ENCODE measurements at regions not wholly inside any gene's neighbourhood (a gene's known extent, or its start where the extent isn't known, plus 50 kb on each side); places are given as distances from the start of the nearest gene placed in this dataset.

DNA sequence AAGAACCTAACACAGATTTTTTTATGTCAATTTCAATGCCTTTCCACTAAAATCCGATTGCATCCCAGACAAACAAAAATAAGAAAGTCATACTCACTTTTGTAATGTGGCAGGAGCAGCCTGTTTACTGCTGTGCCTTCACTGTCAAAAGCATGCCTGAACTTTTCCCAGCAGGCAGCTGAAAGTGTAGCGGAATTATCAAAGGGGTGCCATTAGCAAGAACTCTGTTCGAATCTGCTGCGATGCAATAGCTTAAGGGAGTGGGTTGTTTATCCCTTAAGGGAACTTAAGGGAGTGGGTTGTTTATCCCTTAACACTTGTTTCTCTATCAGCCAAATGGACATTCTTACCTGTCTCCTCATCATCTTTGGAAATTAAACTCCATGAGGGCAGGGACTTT, 243.5 kb downstream of the PAX3 start:
- no peak overlapping the region for H2AFZ ChIP-seq (replicated peaks; ENCODE audit: low read length, poor library complexity)
- no TSS peak for BruUV-seq (replicated peaks)
- H2BK15ac ChIP-seq (ENCODE audit: low read depth, low read length): no peak overlapping the region
- H2BK5ac ChIP-seq (ENCODE audit: low read depth, low read length, poor library complexity, severe bottlenecking): no peak overlapping the region
- in situ Hi-C loops (cut with MboI; ENCODE audit: low sequenced_read_pairs): loop anchor here (25.0 kb wide), 1 partner anchor 532 kb away; no protein-coding TSS in a partner anchor
- dilution Hi-C loops (cut with HindIII; ENCODE audit: low sequenced_read_pairs, unreplicated experiment): no loop called here
- CTCF ChIA-PET: interaction anchor here (0.6 to 1.6 kb wide), 2 partner anchors 30 to 351 kb away, joined by 3 to 4 read pairs; no protein-coding TSS in a partner anchor
- no peak overlapping the region for H3K4me3 ChIP-seq (ENCODE audit: insufficient read depth, low read depth, low read length)
- ATAC-seq (ENCODE audit: low read depth): no peak
- H3K27me3 ChIP-seq (ENCODE audit: control insufficient read depth, insufficient read depth, low read length): peaks cover 7% of the 10 kb centered on the region
- H3K9ac ChIP-seq (ENCODE audit: low read depth, low read length): no peak overlapping the region
- DNase-seq: no peak
- H2BK120ac ChIP-seq (ENCODE audit: low read depth, low read length): no peak overlapping the region
- H3K9me3 ChIP-seq (ENCODE audit: control insufficient read depth, insufficient read depth, low read length): no peaks in the 10 kb centered on the region
- H2BK20ac ChIP-seq (ENCODE audit: low read depth, low read length): no peak overlapping the region
- H3K27ac ChIP-seq (ENCODE audit: insufficient read depth, low read length): no peak overlapping the region
- TF ChIP-seq, protein P1, sequence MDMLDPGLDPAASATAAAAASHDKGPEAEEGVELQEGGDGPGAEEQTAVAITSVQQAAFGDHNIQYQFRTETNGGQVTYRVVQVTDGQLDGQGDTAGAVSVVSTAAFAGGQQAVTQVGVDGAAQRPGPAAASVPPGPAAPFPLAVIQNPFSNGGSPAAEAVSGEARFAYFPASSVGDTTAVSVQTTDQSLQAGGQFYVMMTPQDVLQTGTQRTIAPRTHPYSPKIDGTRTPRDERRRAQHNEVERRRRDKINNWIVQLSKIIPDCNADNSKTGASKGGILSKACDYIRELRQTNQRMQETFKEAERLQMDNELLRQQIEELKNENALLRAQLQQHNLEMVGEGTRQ (IDR thresholded peaks at IDR 0.05; ENCODE audit: low read depth, low read length): no peak
- no peak for TF ChIP-seq MAFK (IDR thresholded peaks at IDR 0.05; ENCODE audit: low read depth, low read length)
- no peak for TF ChIP-seq NFE2L2 (IDR thresholded peaks at IDR 0.05; ENCODE audit: low read depth, low read length)
- TF ChIP-seq RCOR1 (IDR thresholded peaks at IDR 0.05; ENCODE audit: insufficient replicate concordance, low read length): no peak
- no peak for TF ChIP-seq RFX5 (IDR thresholded peaks at IDR 0.05; ENCODE audit: low read depth, low read length)
- no CpG with 5 or more reads among the region's 4 CpGs for WGBS, 2 experiments (ENCODE audit: extremely low coverage in 2 of 2, insufficient read length in 1 of 2)
- H2AK5ac ChIP-seq (ENCODE audit: low read depth, low read length): no peak overlapping the region
- H3K79me1 ChIP-seq (ENCODE audit: low read depth in 1 of 2, low read length in 2 of 2): no peaks in the 10 kb centered on the region
- no peak overlapping the region for H4K5ac ChIP-seq (ENCODE audit: low read depth, low read length)
- no peak overlapping the region for H3K18ac ChIP-seq (ENCODE audit: low read depth, low read length)
- intact Hi-C loops (cut with micrococcal nuclease): loop anchor here (10.0 kb wide), 1 partner anchor 849 kb away; no protein-coding TSS in a partner anchor
- H3K4me2 ChIP-seq (ENCODE audit: low read depth, low read length): no peak overlapping the region
- H2AK9ac ChIP-seq (replicated peaks; ENCODE audit: low read depth, low read length, poor library complexity): no peak overlapping the region
- H4K20me1 ChIP-seq (ENCODE audit: insufficient read depth, low read length): no peaks in the 10 kb centered on the region
- H4K91ac ChIP-seq (ENCODE audit: insufficient read depth, low read depth, low read length): no peak overlapping the region
- no peaks in the 10 kb centered on the region for H3K9me1 ChIP-seq (ENCODE audit: insufficient read depth, low read length)
- no peaks in the 10 kb centered on the region for H3K4me1 ChIP-seq (ENCODE audit: control insufficient read depth, insufficient read depth, low read length)
- POLR2A ChIA-PET (ENCODE audit: unreplicated experiment): no interaction called here
- H4K8ac ChIP-seq (ENCODE audit: low read depth in 2 of 2, low read length in 2 of 2): no peak overlapping the region
- no peak overlapping the region for H3K4ac ChIP-seq (ENCODE audit: low read depth, low read length)
- H3K56ac ChIP-seq (ENCODE audit: extremely low read depth, insufficient read depth, low read length): no peak overlapping the region
- H3K36me3 ChIP-seq (ENCODE audit: control insufficient read depth, insufficient read depth, low read length): no peaks in the 10 kb centered on the region
- H3K23ac ChIP-seq (ENCODE audit: low read depth, low read length): no peak overlapping the region
- no peak overlapping the region for H3K14ac ChIP-seq (replicated peaks; ENCODE audit: low read depth, low read length)
